CD14-positive monocyte (primary cell): ENCODE measurements at regions not wholly inside any gene's neighbourhood (a gene's known extent, or its start where the extent isn't known, plus 50 kb on each side); places are given as distances from the start of the nearest gene placed in this dataset.

Experiments used
- DNase-seq, 3 donors: peaks; one replicate each; pipeline ENCODE4 v3.0.0-alpha.2; 2011 to 2022
- H2AFZ ChIP-seq: 2 replicates; pipeline ENCODE4 v1.6.0; 2012; ENCODE audit warnings: mild to moderate bottlenecking, low read depth, low read length, inconsistent platforms; ENCODE audit not compliant: insufficient read depth, poor library complexity, severe bottlenecking
- H3K27ac ChIP-seq, 2 donors: 1 replicate in 1 of 2; 2 replicates in 1 of 2; pipeline ENCODE4 v1.5.1; 2012 to 2013; ENCODE audit warnings: low read length in 2 of 2, control low read depth in 1 of 2, inconsistent platforms in 1 of 2, low read depth in 1 of 2, mild to moderate bottlenecking in 1 of 2
- H3K27me3 ChIP-seq, 2 donors: one replicate each; pipeline versions ENCODE4 v1.6.0 to v1.6.1; 2011 to 2013; ENCODE audit warnings: low read length in 2 of 2; ENCODE audit not compliant: control insufficient read depth in 2 of 2, insufficient read depth in 2 of 2
- H3K36me3 ChIP-seq, 2 donors: replicated peaks in 1 of 2; 1 replicate in 1 of 2; 2 replicates in 1 of 2; pipeline versions ENCODE4 v1.5.1 to v1.6.1; 2012 to 2013; ENCODE audit warnings: low read length in 2 of 2, control low read depth in 1 of 2, inconsistent platforms in 1 of 2, mild to moderate bottlenecking in 1 of 2; ENCODE audit not compliant: insufficient read depth in 2 of 2, control insufficient read depth in 1 of 2
- H3K4me1 ChIP-seq, 2 donors: 1 replicate in 1 of 2; 2 replicates in 1 of 2; pipeline versions ENCODE4 v1.5.1 to v1.6.1; 2012 to 2013; ENCODE audit warnings: low read length in 2 of 2, control low read depth in 1 of 2, inconsistent platforms in 1 of 2, mild to moderate bottlenecking in 1 of 2, moderate library complexity in 1 of 2; ENCODE audit not compliant: insufficient read depth in 2 of 2, control insufficient read depth in 1 of 2
- H3K4me2 ChIP-seq: replicated peaks from 2 replicates; pipeline ENCODE3; 2012; ENCODE audit warnings: low read length, moderate library complexity, mild to moderate bottlenecking; ENCODE audit not compliant: poor library complexity, severe bottlenecking; ENCODE audit errors: extremely low read depth
- H3K4me3 ChIP-seq, 3 experiments: fragments of 200-600 bp in 1 of 3; sonication (generic) in 1 of 3; replicated peaks in 1 of 3; 1 replicate in 2 of 3; 2 replicates in 1 of 3; pipeline ENCODE4 v1.5.1; 2011 to 2013; ENCODE audit warnings: low read length in 3 of 3, mild to moderate bottlenecking in 3 of 3, control low read depth in 2 of 3, low read depth in 2 of 3, inconsistent platforms in 1 of 3, moderate library complexity in 1 of 3
- H3K79me2 ChIP-seq: 2 replicates; pipeline ENCODE4 v1.6.0; 2012; ENCODE audit warnings: mild to moderate bottlenecking, control low read depth, inconsistent platforms, low read length, moderate library complexity; ENCODE audit not compliant: insufficient read depth
- H3K9ac ChIP-seq: 2 replicates; pipeline ENCODE4 v1.6.0; 2017; ENCODE audit warnings: low read length, mild to moderate bottlenecking; ENCODE audit not compliant: insufficient read depth, poor library complexity, severe bottlenecking
- H3K9me3 ChIP-seq, 2 donors: replicated peaks in 1 of 2; 1 replicate in 1 of 2; 2 replicates in 1 of 2; pipeline versions ENCODE4 v1.5.1 to v1.6.1; 2012 to 2013; ENCODE audit warnings: low read length in 2 of 2, control low read depth in 1 of 2; ENCODE audit not compliant: control insufficient read depth in 1 of 2, insufficient read depth in 1 of 2
- H4K20me1 ChIP-seq: 2 replicates; pipeline ENCODE4 v1.6.0; 2012; ENCODE audit warnings: mild to moderate bottlenecking, low read length, control low read depth, moderate library complexity; ENCODE audit not compliant: insufficient read depth
- H3K27ac Mint-ChIP-seq, 7 donors: one replicate each; pipeline ENCODE4 v1.8.0; 2020; ENCODE audit warnings: mild to moderate bottlenecking in 7 of 7, mixed read lengths in 7 of 7, moderate library complexity in 6 of 7, inconsistent platforms in 2 of 7
- H3K27me3 Mint-ChIP-seq, 3 donors: one replicate each; pipeline ENCODE4 v1.8.0; 2021 to 2022; ENCODE audit warnings: low read depth in 3 of 3, mild to moderate bottlenecking in 3 of 3, mixed read lengths in 3 of 3, moderate library complexity in 3 of 3, inconsistent platforms in 1 of 3
- H3K36me3 Mint-ChIP-seq, 2 donors: one replicate each; pipeline ENCODE4 v1.8.0; 2020; ENCODE audit warnings: mixed read lengths in 2 of 2, inconsistent platforms in 1 of 2, mild to moderate bottlenecking in 1 of 2
- H3K4me1 Mint-ChIP-seq: one replicate; pipeline ENCODE4 v1.8.0; 2020; ENCODE audit warnings: mild to moderate bottlenecking, mixed read lengths
- H3K4me3 Mint-ChIP-seq, 2 donors: one replicate each; pipeline ENCODE4 v1.8.0; 2020; ENCODE audit warnings: mild to moderate bottlenecking in 2 of 2, mixed read lengths in 2 of 2, moderate library complexity in 1 of 2
- H3K9me3 Mint-ChIP-seq, 7 donors: one replicate each; pipeline ENCODE4 v1.8.0; 2020 to 2022; ENCODE audit warnings: mixed read lengths in 7 of 7, mild to moderate bottlenecking in 6 of 7, moderate library complexity in 6 of 7, inconsistent platforms in 2 of 7
- WGBS: methylation state at CpG from one replicate; pipeline ENCODE4 v1.1.5; 2013; ENCODE audit warnings: missing lambda C conversion rate; ENCODE audit not compliant: insufficient coverage; 5-methylcytosine and 5-hydroxymethylcytosine counted together
- intact Hi-C, 2 donors: fragments of 100-400 bp; cut with micrococcal nuclease; formaldehyde crosslinking; loops; one replicate each; pipeline versions ENCODE4 v1.15.0 to v1.15.1; 2023
- TF ChIP-seq, protein P1 (sequence below): fragments of 200-600 bp; IDR thresholded peaks from one replicate; pipeline ENCODE4 v1.8.0; 2022; ENCODE audit warnings: antibody characterized with exemption, mild to moderate bottlenecking

DNA sequence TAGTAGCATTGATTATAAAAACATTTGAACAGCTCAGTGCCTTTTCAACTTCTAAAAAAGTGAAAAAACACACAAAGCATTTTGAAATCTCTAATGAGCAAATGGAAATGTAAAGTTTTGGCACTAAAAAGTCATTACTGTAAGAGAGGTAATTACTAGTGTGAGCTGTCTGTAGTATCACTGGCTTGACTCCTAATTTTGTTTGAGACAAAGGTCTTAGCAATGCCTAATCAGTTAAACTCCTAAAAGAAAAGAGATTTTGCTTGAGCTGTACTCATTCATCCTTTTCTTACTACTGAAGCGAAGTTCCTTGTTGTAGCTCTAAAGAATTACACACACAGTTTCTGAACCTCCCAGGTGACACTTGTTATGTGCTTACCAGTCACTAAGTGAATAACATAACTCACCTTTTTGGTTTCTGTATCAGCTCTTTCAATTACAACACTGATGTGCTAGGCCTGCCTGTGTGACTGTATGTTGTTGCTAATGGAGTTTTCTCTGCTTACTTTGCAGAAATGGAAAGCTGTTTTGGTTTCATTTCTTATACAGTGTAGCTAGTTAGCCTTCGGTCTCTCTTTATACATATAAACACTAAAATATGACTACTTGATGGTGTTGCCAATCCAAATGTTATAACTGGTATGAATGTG is 924.4 kb upstream of the TENM4 start:
- Mint-ChIP-seq H3K27ac (no peak overlapping the region), H3K27me3 (peaks cover 0 to 2% (median 1%) of the 10 kb centered on the region in 3 donors), H3K4me3 (no peak overlapping the region), H3K9me3 (peaks cover 0 to 10% (median 2%) of the 10 kb centered on the region in 7 donors), H3K36me3 (no peaks in the 10 kb centered on the region), H3K4me1 (no peaks in the 10 kb centered on the region)
- H4K20me1 ChIP-seq: no peaks in the 10 kb centered on the region
- H3K79me2 ChIP-seq: no peaks in the 10 kb centered on the region
- no peaks in the 10 kb centered on the region for H3K4me1 ChIP-seq
- H3K9me3 ChIP-seq: no peaks in the 10 kb centered on the region
- H3K4me3 ChIP-seq: no peak overlapping the region
- H3K4me2 ChIP-seq: no peak overlapping the region
- H3K9ac ChIP-seq: no peak overlapping the region
- TF ChIP-seq, protein P1, sequence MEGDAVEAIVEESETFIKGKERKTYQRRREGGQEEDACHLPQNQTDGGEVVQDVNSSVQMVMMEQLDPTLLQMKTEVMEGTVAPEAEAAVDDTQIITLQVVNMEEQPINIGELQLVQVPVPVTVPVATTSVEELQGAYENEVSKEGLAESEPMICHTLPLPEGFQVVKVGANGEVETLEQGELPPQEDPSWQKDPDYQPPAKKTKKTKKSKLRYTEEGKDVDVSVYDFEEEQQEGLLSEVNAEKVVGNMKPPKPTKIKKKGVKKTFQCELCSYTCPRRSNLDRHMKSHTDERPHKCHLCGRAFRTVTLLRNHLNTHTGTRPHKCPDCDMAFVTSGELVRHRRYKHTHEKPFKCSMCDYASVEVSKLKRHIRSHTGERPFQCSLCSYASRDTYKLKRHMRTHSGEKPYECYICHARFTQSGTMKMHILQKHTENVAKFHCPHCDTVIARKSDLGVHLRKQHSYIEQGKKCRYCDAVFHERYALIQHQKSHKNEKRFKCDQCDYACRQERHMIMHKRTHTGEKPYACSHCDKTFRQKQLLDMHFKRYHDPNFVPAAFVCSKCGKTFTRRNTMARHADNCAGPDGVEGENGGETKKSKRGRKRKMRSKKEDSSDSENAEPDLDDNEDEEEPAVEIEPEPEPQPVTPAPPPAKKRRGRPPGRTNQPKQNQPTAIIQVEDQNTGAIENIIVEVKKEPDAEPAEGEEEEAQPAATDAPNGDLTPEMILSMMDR: no peak
- no peaks in the 10 kb centered on the region for H3K36me3 ChIP-seq
- no peaks in the 10 kb centered on the region for H3K27me3 ChIP-seq
- no peak for DNase-seq
- WGBS: 67% methylated on average over 1 of the region's 2 CpGs
- H2AFZ ChIP-seq: no peak overlapping the region
- intact Hi-C loops: no loop called here
- H3K27ac ChIP-seq: no peak overlapping the region

DNA sequence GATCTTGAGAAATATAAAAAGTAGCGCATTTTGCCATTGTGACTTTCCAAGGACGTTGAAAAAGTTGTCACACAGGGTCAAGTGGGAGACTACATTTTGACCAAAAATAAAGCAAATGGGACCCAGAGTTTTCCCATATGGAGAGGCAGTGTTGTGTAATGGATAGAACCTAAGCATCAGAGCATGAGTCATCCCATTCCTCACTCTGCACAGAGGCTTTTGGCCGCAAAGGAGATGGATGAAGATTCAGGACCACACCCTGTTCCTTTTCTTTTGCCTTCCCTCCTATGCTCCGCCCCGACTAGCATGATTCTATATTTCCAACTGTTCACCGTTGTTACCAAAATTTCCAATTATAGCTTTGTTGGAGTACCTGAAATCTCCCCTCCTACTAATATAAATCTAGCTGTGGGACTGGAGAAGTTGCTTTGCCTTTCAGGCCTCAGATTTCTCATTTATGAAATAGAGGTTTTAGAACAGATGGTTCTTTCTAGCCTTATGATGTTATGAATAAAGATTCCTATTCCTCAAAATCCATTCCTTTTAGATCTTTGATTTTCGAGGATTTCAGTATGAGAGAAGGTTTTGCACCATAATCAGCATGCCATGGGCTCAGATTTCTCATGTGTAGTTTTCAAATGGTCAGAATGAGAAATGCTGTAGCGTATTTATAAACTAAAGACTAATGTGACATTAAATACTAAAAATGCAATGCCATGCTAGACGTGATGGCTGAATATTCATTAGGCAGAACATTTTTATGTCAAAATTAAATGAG is 921.9 kb upstream of the TENM4 start:
- H3K4me2 ChIP-seq: no peak overlapping the region
- H3K36me3 Mint-ChIP-seq: no peaks in the 10 kb centered on the region
- TF ChIP-seq, protein P1: no peak
- H3K4me3 Mint-ChIP-seq: no peak overlapping the region
- DNase-seq: no peak
- no peak overlapping the region for H3K4me3 ChIP-seq
- no peaks in the 10 kb centered on the region for H3K9me3 ChIP-seq
- intact Hi-C loops: no loop called here
- no peaks in the 10 kb centered on the region for H3K79me2 ChIP-seq
- H3K36me3 ChIP-seq: no peaks in the 10 kb centered on the region
- H2AFZ ChIP-seq: no peak overlapping the region
- no peaks in the 10 kb centered on the region for H3K27me3 ChIP-seq
- peaks cover 0 to 2% (median 0%) of the 10 kb centered on the region in 3 donors for H3K27me3 Mint-ChIP-seq
- no peaks in the 10 kb centered on the region for H3K4me1 ChIP-seq
- H3K27ac Mint-ChIP-seq: no peak overlapping the region
- WGBS: no CpG with 5 or more reads among the region's 9 CpGs
- no peaks in the 10 kb centered on the region for H3K4me1 Mint-ChIP-seq
- H3K27ac ChIP-seq: no peak overlapping the region
- no peak overlapping the region for H3K9ac ChIP-seq
- H4K20me1 ChIP-seq: no peaks in the 10 kb centered on the region
- peaks cover 0 to 12% (median 2%) of the 10 kb centered on the region in 7 donors for H3K9me3 Mint-ChIP-seq
